ENCODE measurements at regions not wholly inside any gene's neighbourhood (a gene's known extent, or its start where the extent isn't known, plus 50 kb on each side); places are given as distances from the start of the nearest gene placed in this dataset.

- Mint-ChIP-seq H3K36me3 (no peaks in the 10 kb centered on the region), H3K9me3 (peaks cover 2% of the 10 kb centered on the region), H3K4me3 (no peak overlapping the region), H3K4me1 (peaks cover 3% of the 10 kb centered on the region), H3K27ac (no peak overlapping the region), H3K27me3 (peaks cover 2% of the 10 kb centered on the region)
- ATAC-seq (ENCODE audit: low read depth): no peak
- no peak for DNase-seq (ENCODE audit: low spot score in 2 of 2)
Observed at GRCh38 chr3:1528621-1529020, 435.8 kb downstream of the CNTN6 start.

GRCh38 chr3:1529676-1530075 lies 436.9 kb downstream of the CNTN6 start:
- no peak overlapping the region for H3K27ac Mint-ChIP-seq
- peaks cover 4% of the 10 kb centered on the region for H3K27me3 Mint-ChIP-seq
- H3K4me3 Mint-ChIP-seq: no peak overlapping the region
- no peaks in the 10 kb centered on the region for H3K36me3 Mint-ChIP-seq
- H3K9me3 Mint-ChIP-seq: peaks cover 2% of the 10 kb centered on the region
- no peak for DNase-seq (ENCODE audit: low spot score in 2 of 2)
- H3K4me1 Mint-ChIP-seq: peaks cover 3% of the 10 kb centered on the region
- no peak for ATAC-seq (ENCODE audit: low read depth)

DNA sequence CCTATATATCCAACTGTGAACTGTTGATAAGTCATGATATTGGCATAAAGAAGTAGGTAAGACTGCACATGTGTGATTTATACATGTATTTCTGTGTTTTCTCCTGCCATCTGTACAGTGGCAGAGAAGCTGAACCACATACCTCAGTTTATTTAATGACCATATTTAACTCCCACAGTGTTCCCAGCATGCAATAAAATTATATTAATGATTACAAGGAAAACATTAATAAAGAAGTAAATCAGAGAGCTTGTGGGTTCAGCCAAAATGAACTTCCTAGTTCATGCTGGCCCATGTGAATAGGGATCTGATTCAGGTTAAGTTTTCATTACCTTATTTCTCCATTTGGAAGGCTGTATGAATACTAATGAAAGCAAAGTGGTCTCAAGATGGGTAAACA lies 439.2 kb downstream of the CNTN6 start:
- no peak for DNase-seq (ENCODE audit: low spot score in 2 of 2)
- Mint-ChIP-seq H3K4me3 (no peak overlapping the region), H3K27me3 (peaks cover 4% of the 10 kb centered on the region), H3K27ac (no peak overlapping the region), H3K36me3 (no peaks in the 10 kb centered on the region), H3K4me1 (peaks cover 3% of the 10 kb centered on the region), H3K9me3 (peaks cover 3% of the 10 kb centered on the region)
- no peak for ATAC-seq (ENCODE audit: low read depth)

GRCh38 chr3:1532935-1533606 lies 440.2 kb downstream of the CNTN6 start:
- Mint-ChIP-seq H3K36me3 (no peaks in the 10 kb centered on the region), H3K4me1 (peaks cover 3% of the 10 kb centered on the region), H3K27ac (no peak overlapping the region), H3K27me3 (peaks cover 3% of the 10 kb centered on the region), H3K4me3 (no peak overlapping the region), H3K9me3 (peaks cover 6% of the 10 kb centered on the region)
- peak; percentile 57 for ATAC-seq (ENCODE audit: low read depth)
- no peak for DNase-seq (ENCODE audit: low spot score in 2 of 2)

- peaks cover 3% of the 10 kb centered on the region for H3K4me1 Mint-ChIP-seq
- DNase-seq (ENCODE audit: low spot score in 2 of 2) (no peak), ATAC-seq (ENCODE audit: low read depth) (no peak)
- H3K27me3 Mint-ChIP-seq: peaks cover 2% of the 10 kb centered on the region
- H3K9me3 Mint-ChIP-seq: peaks cover 7% of the 10 kb centered on the region
- no peak overlapping the region for H3K4me3 Mint-ChIP-seq
- H3K36me3 Mint-ChIP-seq: no peaks in the 10 kb centered on the region
- H3K27ac Mint-ChIP-seq: no peak overlapping the region
Observed at GRCh38 chr3:1533763-1534162, 440.9 kb downstream of the CNTN6 start.

- Mint-ChIP-seq H3K36me3 (no peaks in the 10 kb centered on the region), H3K4me1 (peaks cover 3% of the 10 kb centered on the region), H3K9me3 (peaks cover 9% of the 10 kb centered on the region), H3K27me3 (peaks cover 2% of the 10 kb centered on the region), H3K4me3 (no peak overlapping the region), H3K27ac (no peak overlapping the region)
- ATAC-seq (ENCODE audit: low read depth): no peak
- no peak for DNase-seq (ENCODE audit: low spot score in 2 of 2)
Observed at GRCh38 chr3:1534252-1534651, 441.4 kb downstream of the CNTN6 start.

- ATAC-seq (ENCODE audit: low read depth) (no peak), DNase-seq (ENCODE audit: low spot score in 2 of 2) (no peak)
- Mint-ChIP-seq H3K27me3 (peaks cover 2% of the 10 kb centered on the region), H3K4me1 (peaks cover 3% of the 10 kb centered on the region), H3K36me3 (no peaks in the 10 kb centered on the region), H3K9me3 (peaks cover 9% of the 10 kb centered on the region), H3K4me3 (no peak overlapping the region), H3K27ac (no peak overlapping the region)
Observed at GRCh38 chr3:1535361-1535760, 442.5 kb downstream of the CNTN6 start.

DNA sequence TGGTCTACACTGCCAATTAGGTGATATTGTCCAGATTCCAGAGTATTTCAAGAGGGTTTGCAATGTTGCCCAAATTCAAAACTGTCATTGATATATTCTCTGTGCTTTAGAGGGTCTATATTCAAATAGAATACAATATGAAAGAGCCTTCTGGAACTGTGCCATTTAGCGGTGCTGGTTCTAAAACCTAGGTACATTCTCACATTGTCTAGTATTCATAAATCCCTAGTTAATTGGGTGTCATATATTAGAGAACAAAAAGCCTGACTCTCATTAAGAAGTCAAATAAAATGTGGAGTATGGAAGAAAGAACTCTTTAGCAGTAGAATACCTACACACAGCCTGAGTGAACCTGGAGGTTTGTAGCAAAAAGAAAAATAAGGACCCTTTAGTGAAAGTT lies 447.9 kb downstream of the CNTN6 start:
- peaks cover 7% of the 10 kb centered on the region for H3K9me3 Mint-ChIP-seq
- no peaks in the 10 kb centered on the region for H3K4me1 Mint-ChIP-seq
- H3K36me3 Mint-ChIP-seq: no peaks in the 10 kb centered on the region
- H3K27me3 Mint-ChIP-seq: no peaks in the 10 kb centered on the region
- no peak overlapping the region for H3K4me3 Mint-ChIP-seq
- no peak for ATAC-seq (ENCODE audit: low read depth)
- no peak for DNase-seq (ENCODE audit: low spot score in 2 of 2)
- no peak overlapping the region for H3K27ac Mint-ChIP-seq

- ATAC-seq (ENCODE audit: low read depth): no peak
Observed at GRCh38 chr3:1551741-1552140, 458.9 kb downstream of the CNTN6 start.

DNA sequence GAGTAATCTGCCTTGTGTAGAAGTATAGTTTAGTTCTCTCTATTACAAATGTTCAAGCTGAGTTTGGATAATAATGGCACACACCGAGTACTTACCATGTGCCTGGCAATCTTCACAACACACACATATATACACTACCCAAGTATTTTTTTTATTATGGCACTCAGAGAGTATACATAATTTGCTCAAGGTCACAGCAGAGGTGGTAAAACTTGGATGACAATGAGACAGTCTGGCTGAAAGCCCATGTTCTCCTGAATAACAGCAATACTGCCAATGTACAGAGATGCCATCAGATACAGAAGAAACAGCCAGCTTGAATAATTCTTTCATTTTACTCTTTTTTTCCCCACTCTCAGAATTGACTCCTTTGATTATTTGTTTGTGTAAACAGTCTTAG lies 460.0 kb downstream of the CNTN6 start:
- no peaks in the 10 kb centered on the region for H3K36me3 Mint-ChIP-seq
- no peak overlapping the region for H3K4me3 Mint-ChIP-seq
- no peaks in the 10 kb centered on the region for H3K4me1 Mint-ChIP-seq
- no peaks in the 10 kb centered on the region for H3K9me3 Mint-ChIP-seq
- no peak for ATAC-seq (ENCODE audit: low read depth)
- no peak overlapping the region for H3K27ac Mint-ChIP-seq
- H3K27me3 Mint-ChIP-seq: no peaks in the 10 kb centered on the region
- DNase-seq (ENCODE audit: low spot score in 2 of 2): no peak

More at GRCh38 chr3:1551741-1552140, 458.9 kb downstream of the CNTN6 start:
- DNase-seq (ENCODE audit: low spot score in 2 of 2): no peak
- Mint-ChIP-seq H3K9me3 (no peaks in the 10 kb centered on the region), H3K36me3 (no peaks in the 10 kb centered on the region), H3K27ac (no peak overlapping the region), H3K27me3 (no peaks in the 10 kb centered on the region), H3K4me1 (no peaks in the 10 kb centered on the region), H3K4me3 (no peak overlapping the region)

- ATAC-seq (ENCODE audit: low read depth): no peak
- Mint-ChIP-seq H3K27me3 (no peaks in the 10 kb centered on the region), H3K4me1 (no peaks in the 10 kb centered on the region), H3K27ac (no peak overlapping the region), H3K9me3 (peaks cover 4% of the 10 kb centered on the region), H3K36me3 (no peaks in the 10 kb centered on the region), H3K4me3 (no peak overlapping the region)
- no peak for DNase-seq (ENCODE audit: low spot score in 2 of 2)
Observed at GRCh38 chr3:1561427-1561826, 468.6 kb downstream of the CNTN6 start.

GRCh38 chr3:1571736-1572135 lies 478.9 kb downstream of the CNTN6 start:
- Mint-ChIP-seq H3K4me3 (no peak overlapping the region), H3K9me3 (peaks cover 1% of the 10 kb centered on the region), H3K36me3 (no peaks in the 10 kb centered on the region), H3K4me1 (no peaks in the 10 kb centered on the region), H3K27me3 (peaks cover 2% of the 10 kb centered on the region), H3K27ac (no peak overlapping the region)
- no peak for ATAC-seq (ENCODE audit: low read depth)
- DNase-seq (ENCODE audit: low spot score in 2 of 2): no peak

- peaks cover 2% of the 10 kb centered on the region for H3K27me3 Mint-ChIP-seq
- H3K36me3 Mint-ChIP-seq: no peaks in the 10 kb centered on the region
- H3K27ac Mint-ChIP-seq: no peak overlapping the region
- no peak overlapping the region for H3K4me3 Mint-ChIP-seq
- no peaks in the 10 kb centered on the region for H3K4me1 Mint-ChIP-seq
- ATAC-seq (ENCODE audit: low read depth): no peak
- H3K9me3 Mint-ChIP-seq: no peaks in the 10 kb centered on the region
- no peak for DNase-seq (ENCODE audit: low spot score in 2 of 2)
Observed at GRCh38 chr3:1576047-1576446, 483.2 kb downstream of the CNTN6 start.

- Mint-ChIP-seq H3K27ac (no peak overlapping the region), H3K9me3 (no peaks in the 10 kb centered on the region), H3K36me3 (no peaks in the 10 kb centered on the region), H3K27me3 (peaks cover 2% of the 10 kb centered on the region), H3K4me1 (no peaks in the 10 kb centered on the region), H3K4me3 (no peak overlapping the region)
- ATAC-seq (ENCODE audit: low read depth): no peak
- DNase-seq (ENCODE audit: low spot score in 2 of 2): no peak
Observed at GRCh38 chr3:1578124-1578806, 485.4 kb downstream of the CNTN6 start.

GRCh38 chr3:1583044-1583443 lies 490.2 kb downstream of the CNTN6 start:
- DNase-seq (ENCODE audit: low spot score in 2 of 2): no peak
- no peaks in the 10 kb centered on the region for H3K4me1 Mint-ChIP-seq
- H3K27ac Mint-ChIP-seq: no peak overlapping the region
- H3K4me3 Mint-ChIP-seq: no peak overlapping the region
- no peaks in the 10 kb centered on the region for H3K36me3 Mint-ChIP-seq
- H3K27me3 Mint-ChIP-seq: peaks cover 1% of the 10 kb centered on the region
- no peaks in the 10 kb centered on the region for H3K9me3 Mint-ChIP-seq
- ATAC-seq (ENCODE audit: low read depth): no peak
